KMS-11 (cell line): ENCODE measurements at regions not wholly inside any gene's neighbourhood (a gene's known extent, or its start where the extent isn't known, plus 50 kb on each side); places are given as distances from the start of the nearest gene placed in this dataset.

Experiments
- H2AFZ ChIP-seq: fragments of 200-600 bp; sonication (generic); 2 replicates; pipeline ENCODE4 v1.6.1; 2016; ENCODE audit warnings: antibody characterized with exemption, mixed run types, low read depth
- H3K27ac ChIP-seq: fragments of 200-600 bp; sonication (generic); 2 replicates; pipeline ENCODE4 v1.6.1; 2016; ENCODE audit warnings: mild to moderate bottlenecking, mixed run types
- H3K27me3 ChIP-seq: fragments of 200-600 bp; sonication (generic); 2 replicates; pipeline ENCODE4 v1.6.1; 2017; ENCODE audit warnings: mild to moderate bottlenecking, low read depth, mixed run types, moderate library complexity; ENCODE audit not compliant: insufficient read depth
- H3K36me3 ChIP-seq: fragments of 200-600 bp; sonication (generic); 2 replicates; pipeline ENCODE4 v1.6.1; 2017; ENCODE audit warnings: mild to moderate bottlenecking, mixed run types; ENCODE audit not compliant: insufficient read depth
- H3K4me1 ChIP-seq: fragments of 200-600 bp; sonication (generic); 2 replicates; pipeline ENCODE4 v1.6.1; 2016; ENCODE audit warnings: mild to moderate bottlenecking, low read depth, mixed run types; ENCODE audit not compliant: poor library complexity, severe bottlenecking
- H3K4me2 ChIP-seq: fragments of 200-600 bp; sonication (generic); 2 replicates; pipeline ENCODE4 v1.7.0; 2016; ENCODE audit warnings: mild to moderate bottlenecking, mixed run types
- H3K4me3 ChIP-seq: fragments of 200-600 bp; sonication (generic); IDR thresholded peaks from 2 replicates; pipeline ENCODE4 v1.6.1; 2017; ENCODE audit warnings: low read depth, low read length, mixed read lengths; ENCODE audit not compliant: insufficient read depth
- H3K79me2 ChIP-seq: fragments of 200-600 bp; sonication (generic); 2 replicates; pipeline ENCODE4 v1.6.1; 2016; ENCODE audit warnings: low read depth, mixed run types; ENCODE audit not compliant: insufficient read depth
- H3K9ac ChIP-seq: fragments of 200-600 bp; sonication (generic); 2 replicates; pipeline ENCODE4 v1.6.1; 2016; ENCODE audit warnings: mild to moderate bottlenecking, mixed run types
- H4K20me1 ChIP-seq: fragments of 200-600 bp; sonication (generic); 2 replicates; pipeline ENCODE4 v1.6.1; 2016; ENCODE audit warnings: mild to moderate bottlenecking, mixed run types; ENCODE audit not compliant: insufficient read depth
- CTCF ChIP-seq: fragments of 200-600 bp; sonication (generic); conservative IDR thresholded peaks from 2 replicates; pipeline ENCODE4 v1.6.1; 2017; ENCODE audit warnings: low read depth, mild to moderate bottlenecking, antibody characterized with exemption, low read length, moderate library complexity, mixed read lengths

- Histone ChIP-seq H3K79me2 (no peaks in the 10 kb centered on the region), H2AFZ (no peak overlapping the region), H4K20me1 (no peaks in the 10 kb centered on the region), H3K27me3 (no peaks in the 10 kb centered on the region), H3K4me2 (no peak overlapping the region), H3K36me3 (no peaks in the 10 kb centered on the region), H3K9ac (no peak overlapping the region), H3K4me3 (no peak overlapping the region), H3K4me1 (no peaks in the 10 kb centered on the region), H3K27ac (no peak overlapping the region)
- TF ChIP-seq CTCF: peak; percentile 68
Measured at GRCh38 chr6:10030942-10031537, 383.8 kb downstream of the TFAP2A start.

- H3K79me2 ChIP-seq: no peaks in the 10 kb centered on the region
- no peaks in the 10 kb centered on the region for H3K36me3 ChIP-seq
- no peaks in the 10 kb centered on the region for H4K20me1 ChIP-seq
- no peak for TF ChIP-seq CTCF
- no peak overlapping the region for H3K4me2 ChIP-seq
- H3K27ac ChIP-seq: no peak overlapping the region
- H2AFZ ChIP-seq: no peak overlapping the region
- H3K27me3 ChIP-seq: no peaks in the 10 kb centered on the region
- no peaks in the 10 kb centered on the region for H3K4me1 ChIP-seq
- H3K4me3 ChIP-seq: no peak overlapping the region
- H3K9ac ChIP-seq: no peak overlapping the region
Measured at GRCh38 chr6:10028222-10028621, 386.7 kb downstream of the TFAP2A start.

- Histone ChIP-seq H3K36me3 (no peaks in the 10 kb centered on the region), H2AFZ (no peak overlapping the region), H4K20me1 (no peaks in the 10 kb centered on the region), H3K9ac (no peak overlapping the region), H3K27ac (no peak overlapping the region), H3K4me2 (no peak overlapping the region), H3K4me1 (no peaks in the 10 kb centered on the region), H3K27me3 (no peaks in the 10 kb centered on the region), H3K79me2 (no peaks in the 10 kb centered on the region), H3K4me3 (no peak overlapping the region)
- TF ChIP-seq CTCF: no peak
Measured at GRCh38 chr6:10019851-10020250, 395.0 kb downstream of the TFAP2A start.

GRCh38 chr6:10014557-10014956 lies 400.3 kb downstream of the TFAP2A start:
- Histone ChIP-seq H3K27me3 (no peaks in the 10 kb centered on the region), H3K4me2 (no peak overlapping the region), H4K20me1 (no peaks in the 10 kb centered on the region), H3K36me3 (no peaks in the 10 kb centered on the region), H3K4me3 (no peak overlapping the region), H3K27ac (no peak overlapping the region), H2AFZ (no peak overlapping the region), H3K79me2 (no peaks in the 10 kb centered on the region), H3K9ac (no peak overlapping the region), H3K4me1 (no peaks in the 10 kb centered on the region)
- no peak for TF ChIP-seq CTCF

GRCh38 chr6:10000551-10000950 lies 414.3 kb downstream of the TFAP2A start:
- H3K36me3 ChIP-seq: no peaks in the 10 kb centered on the region
- H3K9ac ChIP-seq: no peak overlapping the region
- H3K4me3 ChIP-seq: no peak overlapping the region
- no peaks in the 10 kb centered on the region for H3K27me3 ChIP-seq
- H4K20me1 ChIP-seq: no peaks in the 10 kb centered on the region
- H3K27ac ChIP-seq: no peak overlapping the region
- TF ChIP-seq CTCF: no peak
- H3K4me2 ChIP-seq: no peak overlapping the region
- no peaks in the 10 kb centered on the region for H3K79me2 ChIP-seq
- H2AFZ ChIP-seq: no peak overlapping the region
- H3K4me1 ChIP-seq: no peaks in the 10 kb centered on the region
